GM21619 (cell line): ENCODE measurements at regions not wholly inside any gene's neighbourhood (a gene's known extent, or its start where the extent isn't known, plus 50 kb on each side); places are given as distances from the start of the nearest gene placed in this dataset.
"Not testable (repeated sequence)": the region's sequence is repeated elsewhere in the genome, so short reads cannot be mapped to it uniquely, and the experiment has no call there.

Experiments used
- ATAC-seq: cut with Tn5 transposase; IDR thresholded peaks from one replicate; pipeline ENCODE4 v1.9.1; 2021; ENCODE audit not compliant: unreplicated experiment

GRCh38 chr2:111552625-111553024 is 331.4 kb downstream of the ANAPC1 start:
- not testable (repeated sequence) for ATAC-seq

DNA sequence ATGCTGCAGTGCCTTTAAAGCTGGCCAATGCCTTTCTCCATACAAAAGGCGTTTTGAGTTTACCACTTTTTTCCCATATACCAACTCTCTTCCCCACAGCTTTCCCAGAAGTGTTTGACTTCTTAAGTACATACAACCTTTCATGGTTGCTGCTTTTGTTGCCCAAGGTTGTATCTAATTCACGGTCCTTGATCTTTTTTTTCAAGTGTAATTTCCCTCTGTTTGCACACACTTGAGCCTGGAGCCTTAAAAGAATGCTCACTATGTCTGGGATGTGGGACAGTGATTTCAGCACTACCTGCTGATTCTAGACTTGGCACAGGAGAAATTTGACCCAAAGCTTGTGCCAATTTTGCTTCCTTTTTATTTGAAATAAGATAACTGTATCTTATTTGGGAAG is 324.7 kb downstream of the ANAPC1 start:
- not testable (repeated sequence) for ATAC-seq

GRCh38 chr2:111559814-111560213 is 324.2 kb downstream of the ANAPC1 start:
- not testable (repeated sequence) for ATAC-seq

GRCh38 chr2:111566068-111566467 is 317.9 kb downstream of the ANAPC1 start:
- not testable (repeated sequence) for ATAC-seq

DNA sequence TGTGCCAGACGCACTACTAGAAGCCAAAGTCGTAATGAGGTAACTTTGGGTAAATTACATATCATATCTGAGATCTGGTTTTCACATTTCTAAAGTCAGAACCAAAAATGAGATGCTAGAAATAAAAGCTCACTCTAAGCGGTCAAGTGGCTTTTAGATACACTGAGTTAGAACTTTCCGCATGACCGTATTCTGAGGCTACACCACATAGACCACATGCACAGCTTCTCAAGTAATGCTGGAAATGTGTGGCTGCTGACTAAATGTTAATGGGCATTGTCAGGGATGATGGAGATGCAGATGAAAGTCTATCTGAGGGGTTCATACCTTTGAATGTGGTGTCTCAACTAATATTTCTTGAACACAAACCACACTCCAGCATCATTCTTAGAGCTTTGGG is 316.8 kb downstream of the ANAPC1 start:
- ATAC-seq, result not testable (repeated sequence)

DNA sequence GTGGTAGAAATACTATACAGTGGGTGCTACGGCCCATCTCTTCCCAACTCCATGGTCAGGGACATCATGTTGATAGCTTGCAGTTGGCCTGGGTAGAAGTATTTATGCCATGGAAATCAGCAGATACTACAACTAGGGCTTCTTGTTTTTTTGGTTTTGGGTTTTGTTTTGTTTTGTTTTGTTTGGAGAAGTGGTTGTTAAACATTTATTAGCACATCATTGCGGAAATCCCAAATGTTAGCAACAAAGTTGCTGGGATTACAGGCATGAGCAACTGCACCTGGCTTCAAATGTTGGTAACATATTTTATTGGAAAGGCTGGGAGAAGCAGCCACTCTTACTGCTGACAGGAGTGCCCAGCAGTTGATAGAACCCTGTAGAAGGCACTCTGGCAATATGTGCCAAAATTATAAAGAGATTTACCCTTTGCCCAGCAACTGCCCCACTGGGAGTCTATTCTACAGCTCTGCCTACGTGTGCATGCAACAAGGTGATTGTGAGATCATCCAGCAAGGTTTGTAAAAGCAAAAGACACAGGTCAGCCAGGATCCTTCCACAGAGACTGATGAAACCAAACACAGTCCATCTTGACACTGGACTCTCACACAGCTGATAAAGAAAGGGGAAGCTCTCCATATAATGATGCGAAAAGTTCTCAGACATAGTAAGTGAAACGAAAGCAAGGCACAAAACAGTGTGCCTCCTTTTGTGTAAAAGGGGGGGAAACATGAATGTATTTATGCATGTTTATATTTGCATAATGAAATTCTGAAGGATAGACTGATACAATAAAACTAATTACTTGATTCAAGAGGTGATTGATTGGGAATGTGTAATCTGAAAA is 314.4 kb downstream of the ANAPC1 start:
- ATAC-seq, result not testable (repeated sequence)

DNA sequence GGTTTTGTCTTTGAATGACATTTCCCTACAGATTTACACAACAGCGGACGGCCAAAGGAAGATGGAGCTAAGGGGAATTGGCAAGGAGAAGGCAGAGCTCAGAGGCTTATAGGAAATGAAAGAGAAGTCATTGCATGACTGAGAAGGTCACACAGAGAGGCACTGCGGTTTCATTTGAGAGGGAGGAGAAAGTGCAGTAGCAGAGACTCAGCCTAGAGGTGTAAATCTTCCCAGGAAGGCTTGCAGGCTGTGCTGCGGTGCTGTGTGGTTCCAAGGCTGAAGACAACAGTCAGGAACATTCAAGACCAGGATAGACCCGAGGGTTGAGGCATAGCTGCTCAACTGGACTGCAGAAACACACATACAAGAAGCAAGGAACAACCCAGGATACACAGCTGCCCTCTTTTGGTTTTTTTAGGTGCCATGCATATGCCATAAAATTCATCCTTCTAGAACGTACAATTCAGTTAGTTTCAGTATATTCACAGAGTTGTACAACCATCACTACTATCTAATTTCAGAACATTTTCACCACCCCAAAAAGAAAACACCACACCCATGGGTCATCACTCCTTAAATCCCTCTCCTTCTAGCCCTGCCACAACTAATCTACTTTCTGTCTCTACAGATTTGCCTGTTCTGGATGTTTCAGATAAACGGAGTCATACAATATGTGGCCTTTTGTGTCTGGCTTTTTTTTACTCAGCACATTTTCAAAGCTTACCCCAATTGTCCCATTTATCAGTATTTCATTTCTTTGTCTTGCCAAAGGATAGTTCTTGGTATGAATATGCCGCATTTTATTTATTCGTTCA is 313.5 kb downstream of the ANAPC1 start:
- peak; percentile 61 for ATAC-seq

DNA sequence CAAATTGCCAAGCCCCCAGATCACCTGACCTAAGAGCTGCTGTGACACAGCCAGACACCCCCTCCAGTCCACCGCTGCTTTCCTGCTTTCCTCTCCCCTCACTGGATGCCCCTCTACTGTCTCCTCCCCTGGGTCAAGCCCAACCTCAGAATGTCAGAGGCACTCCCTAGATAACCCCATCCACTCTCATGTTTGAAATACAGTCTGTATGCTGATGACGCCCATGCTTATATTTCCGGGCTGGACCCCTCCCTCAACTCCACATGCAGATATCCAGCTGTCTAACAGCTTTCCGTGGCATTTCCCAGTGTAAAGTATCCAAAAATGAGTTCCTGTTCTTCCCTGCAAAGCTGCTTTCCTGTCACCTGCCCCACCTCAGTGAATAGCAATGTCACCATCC is 309.2 kb downstream of the ANAPC1 start:
- not testable (repeated sequence) for ATAC-seq

- ATAC-seq, result not testable (repeated sequence)
These were observed 306.7 kb downstream of the ANAPC1 start for GRCh38 chr2:111577154-111577885.

DNA sequence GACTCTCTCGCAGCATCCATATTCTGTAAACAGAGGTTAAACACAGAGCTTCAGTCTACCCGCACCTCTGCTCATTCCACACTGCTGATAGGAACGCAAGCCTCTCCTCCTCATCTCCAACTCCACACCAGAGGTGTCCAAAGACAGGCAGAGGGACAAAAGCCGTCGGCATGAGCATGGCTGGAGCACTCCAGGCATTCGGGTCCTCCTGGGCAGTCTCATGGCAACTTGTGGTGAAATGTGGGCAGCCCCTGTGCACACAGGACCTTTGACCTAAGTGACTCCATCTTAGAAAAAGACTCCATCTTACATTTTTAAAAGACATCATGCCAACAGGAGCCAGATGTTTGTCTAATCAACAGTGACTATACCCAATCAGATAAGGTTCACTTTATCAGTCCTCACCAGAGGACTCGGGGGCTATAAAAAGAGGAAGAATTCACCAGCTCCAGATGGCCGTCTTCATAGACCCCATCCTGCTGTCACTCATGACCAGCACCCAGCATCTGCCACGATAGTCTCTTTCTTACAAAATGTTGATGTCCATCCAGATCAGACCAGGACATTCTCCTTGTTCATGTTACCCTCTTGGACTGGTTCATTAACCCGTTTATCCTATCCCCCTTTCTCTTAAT is 304.4 kb downstream of the ANAPC1 start:
- not testable (repeated sequence) for ATAC-seq

- ATAC-seq, result not testable (repeated sequence)
These were observed 303.4 kb downstream of the ANAPC1 start for GRCh38 chr2:111580616-111581015.

DNA sequence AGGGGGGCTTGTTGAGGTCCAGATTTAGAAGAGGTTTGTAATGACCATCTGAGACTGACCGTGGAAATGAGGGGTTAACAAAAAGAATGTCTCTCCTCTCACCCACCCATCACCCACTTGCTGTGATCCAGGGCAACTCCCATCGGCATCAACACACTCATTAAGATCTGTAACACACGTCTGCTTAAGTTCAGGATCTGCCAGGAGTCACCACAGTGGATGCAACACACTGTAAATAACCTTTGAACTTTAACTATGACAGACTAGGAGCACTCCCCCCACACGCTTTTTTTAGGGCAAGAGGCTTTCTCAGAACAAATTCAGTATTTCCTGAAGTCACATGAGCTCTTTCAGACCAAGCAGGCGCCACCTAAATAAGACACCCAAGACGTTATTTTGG is 301.9 kb downstream of the ANAPC1 start:
- ATAC-seq, result not testable (repeated sequence)

DNA sequence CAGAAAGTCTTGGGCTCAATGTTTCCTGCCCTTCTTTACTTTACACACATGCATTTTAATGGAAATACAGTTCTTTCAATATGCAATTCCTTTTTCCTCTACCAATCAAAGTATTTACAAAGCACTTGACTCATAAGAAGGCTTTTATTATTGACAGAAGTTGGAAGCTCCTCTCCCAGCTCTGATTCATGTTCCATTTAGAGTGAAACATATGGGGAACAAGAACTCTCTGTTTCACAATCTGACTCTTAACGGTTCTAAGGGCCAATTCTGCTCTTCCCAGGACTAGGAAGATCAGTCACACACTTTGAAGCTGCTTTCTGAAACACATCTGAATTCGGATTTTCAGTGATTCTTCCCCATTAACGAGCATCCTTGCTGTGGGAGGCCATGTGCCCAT is 300.5 kb downstream of the ANAPC1 start:
- ATAC-seq, result not testable (repeated sequence)

DNA sequence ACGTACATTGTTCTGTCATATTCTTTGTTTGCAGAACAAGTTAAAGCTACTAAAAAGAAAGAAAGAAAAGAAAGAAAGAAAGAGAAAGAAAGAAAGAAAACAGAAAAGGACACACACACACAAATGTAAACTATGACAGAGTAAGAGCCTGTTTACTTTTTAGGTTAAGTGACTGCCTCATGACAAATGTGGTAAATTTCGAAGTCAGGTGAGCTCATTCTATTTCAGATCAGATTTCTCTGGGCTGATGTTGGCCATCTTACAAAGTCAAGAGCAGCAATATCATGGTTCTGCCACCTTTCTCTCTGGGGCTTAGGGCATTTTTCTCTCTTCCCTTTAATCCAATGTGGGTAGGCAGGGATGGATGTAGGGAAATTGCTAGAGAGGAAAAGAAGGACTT is 299.5 kb downstream of the ANAPC1 start:
- ATAC-seq, result not testable (repeated sequence)

DNA sequence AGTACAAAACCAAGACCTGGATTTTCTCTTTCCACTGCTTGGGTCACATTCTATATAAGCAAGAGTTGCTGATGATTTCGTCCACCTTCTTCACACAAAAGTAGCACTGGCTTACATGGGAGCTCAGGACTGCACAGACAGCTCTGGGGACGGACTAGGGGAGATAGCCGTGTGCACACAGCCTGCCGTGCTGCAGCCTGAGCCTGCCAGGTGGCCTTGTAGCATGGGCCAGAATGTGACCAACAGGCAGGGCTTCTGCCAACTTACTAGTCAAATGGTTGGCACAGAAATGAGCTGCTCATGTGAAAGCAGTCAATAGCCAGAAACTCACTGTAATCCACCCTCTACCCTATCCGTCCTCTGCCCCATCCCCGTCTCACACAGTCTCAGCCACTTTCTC is 299.0 kb downstream of the ANAPC1 start:
- ATAC-seq, result not testable (repeated sequence)

DNA sequence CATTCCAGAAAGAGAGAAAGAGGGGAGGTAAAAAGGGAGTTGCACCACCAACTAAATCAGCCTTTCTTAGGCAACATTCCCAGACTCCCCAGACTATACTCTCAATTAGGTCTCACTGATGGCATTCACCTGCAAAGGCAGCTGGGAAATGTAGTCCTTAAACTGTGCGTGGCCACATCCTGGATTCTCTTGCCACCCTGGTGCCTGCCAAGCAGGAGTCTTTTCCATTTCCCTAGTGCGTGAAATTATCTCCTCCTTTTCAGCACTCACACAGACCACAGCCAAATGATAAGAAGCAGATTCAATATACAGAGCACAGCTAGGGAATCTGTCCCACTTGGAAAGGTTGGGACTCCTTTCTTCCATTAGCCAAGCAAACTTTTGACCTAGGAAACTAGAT is 298.0 kb downstream of the ANAPC1 start:
- ATAC-seq, result not testable (repeated sequence)

- ATAC-seq, result not testable (repeated sequence)
These were observed 288.9 kb downstream of the ANAPC1 start for GRCh38 chr2:111595072-111595471.

DNA sequence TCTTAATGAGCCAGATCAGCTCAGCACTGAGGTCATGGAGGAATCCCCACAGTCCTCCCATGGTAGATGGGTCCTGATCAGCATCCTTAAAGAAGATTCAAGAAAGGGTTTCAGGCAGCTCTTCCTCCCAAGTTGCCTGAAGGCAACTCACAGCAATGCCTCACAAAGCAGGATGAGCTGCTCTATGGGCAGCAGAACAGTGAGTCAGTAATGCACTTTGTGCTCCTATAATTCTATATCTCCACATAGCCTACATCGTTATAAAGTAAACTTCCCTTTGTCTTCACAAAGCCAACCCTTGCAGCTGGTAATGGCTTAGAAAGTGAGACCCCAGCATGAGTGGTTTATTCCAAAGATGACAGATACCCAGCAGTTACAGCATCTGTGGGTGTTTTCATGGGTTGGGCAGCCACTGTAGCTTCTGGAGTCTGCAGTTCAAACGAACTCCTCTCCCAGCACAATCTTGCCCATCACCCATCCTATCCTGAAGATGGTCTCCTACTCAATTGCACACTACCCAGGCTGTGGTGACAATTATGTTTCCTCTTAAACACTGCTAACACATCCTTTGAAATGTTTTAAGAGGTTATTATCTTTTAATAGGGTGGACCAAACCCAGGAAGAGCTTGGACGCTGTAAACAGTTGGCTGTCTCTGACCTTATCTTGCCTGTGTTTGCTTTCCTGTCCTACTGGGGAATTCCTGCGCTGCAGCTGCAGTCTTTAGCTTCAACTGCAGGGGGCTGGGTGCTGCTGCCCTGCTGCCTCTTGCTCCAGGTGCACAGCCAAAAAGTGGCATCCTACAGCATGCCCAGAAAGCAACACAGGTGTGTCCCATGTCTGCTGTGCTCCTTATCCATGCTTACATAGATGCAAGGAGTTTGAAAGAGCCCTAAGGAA is 286.9 kb downstream of the ANAPC1 start:
- not testable (repeated sequence) for ATAC-seq

DNA sequence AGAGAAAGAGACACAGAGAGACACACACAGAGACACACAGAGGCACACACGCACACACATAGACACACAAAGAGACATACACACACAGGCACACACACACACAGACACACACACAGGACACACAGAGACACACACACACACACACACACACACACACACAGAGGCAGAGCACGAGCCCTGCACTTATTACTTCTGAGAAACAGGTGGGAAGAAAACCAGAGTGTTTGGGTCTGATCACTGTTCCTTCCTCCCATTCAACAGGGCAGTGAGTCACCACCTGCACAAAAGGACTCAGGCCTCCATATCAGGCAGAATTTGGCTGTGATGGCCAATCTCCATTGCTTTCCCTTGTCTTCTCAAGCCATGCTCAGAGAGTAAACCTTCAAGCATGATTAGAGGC is 285.0 kb downstream of the ANAPC1 start:
- not testable (repeated sequence) for ATAC-seq

DNA sequence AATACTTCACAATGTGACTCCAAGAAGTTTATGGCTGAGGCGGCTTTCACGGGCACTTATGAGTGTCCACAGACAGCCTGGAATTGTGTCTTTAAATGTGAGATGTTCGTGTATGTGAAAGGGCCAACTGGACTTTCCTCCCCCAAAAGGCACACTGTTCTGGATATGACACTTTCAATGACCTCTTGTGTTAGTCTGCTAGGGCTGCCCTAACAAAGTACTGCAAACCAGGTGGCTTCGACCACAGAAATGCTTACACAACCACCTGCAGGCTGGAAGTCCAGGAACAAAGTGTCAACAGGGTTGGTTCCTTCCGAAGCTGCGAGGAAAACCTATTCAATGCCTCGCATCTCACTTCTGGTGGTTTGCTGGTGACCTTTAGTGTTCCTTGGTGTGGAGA is 281.7 kb downstream of the ANAPC1 start:
- not testable (repeated sequence) for ATAC-seq
